ENCODE measurements at regions not wholly inside any gene's neighbourhood (a gene's known extent, or its start where the extent isn't known, plus 50 kb on each side); places are given as distances from the start of the nearest gene placed in this dataset.

DNA sequence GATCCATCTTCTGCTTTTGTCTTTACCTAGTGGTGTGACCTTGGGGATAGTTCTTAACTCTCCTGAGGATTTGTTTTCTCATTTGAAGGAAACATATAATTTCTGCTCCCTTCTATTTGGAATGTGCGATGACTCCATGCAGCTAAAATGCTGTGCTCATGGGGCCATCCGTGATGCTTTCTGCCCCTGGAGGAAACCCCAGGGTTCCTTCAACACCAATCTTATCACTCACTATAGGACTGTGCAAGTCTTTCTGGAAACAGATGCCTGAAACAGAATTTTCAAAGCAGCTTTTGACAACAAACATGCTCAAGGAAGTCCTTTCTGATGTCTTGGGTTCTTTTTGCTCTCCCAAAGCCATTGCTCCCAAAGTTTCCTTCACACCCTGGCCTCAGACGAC, 128.8 kb upstream of the GGTLC1 start:
- Histone ChIP-seq H3K36me3 (ENCODE audit: control insufficient read depth, insufficient read depth, low read length) (no peaks in the 10 kb centered on the region), H3K27me3 (ENCODE audit: control insufficient read depth, insufficient read depth, low read length) (no peaks in the 10 kb centered on the region), H3K4me3 (ENCODE audit: low read depth, low read length) (no peak overlapping the region)
- no peak for DNase-seq (ENCODE audit: low read depth)
- TF ChIP-seq, protein P1, sequence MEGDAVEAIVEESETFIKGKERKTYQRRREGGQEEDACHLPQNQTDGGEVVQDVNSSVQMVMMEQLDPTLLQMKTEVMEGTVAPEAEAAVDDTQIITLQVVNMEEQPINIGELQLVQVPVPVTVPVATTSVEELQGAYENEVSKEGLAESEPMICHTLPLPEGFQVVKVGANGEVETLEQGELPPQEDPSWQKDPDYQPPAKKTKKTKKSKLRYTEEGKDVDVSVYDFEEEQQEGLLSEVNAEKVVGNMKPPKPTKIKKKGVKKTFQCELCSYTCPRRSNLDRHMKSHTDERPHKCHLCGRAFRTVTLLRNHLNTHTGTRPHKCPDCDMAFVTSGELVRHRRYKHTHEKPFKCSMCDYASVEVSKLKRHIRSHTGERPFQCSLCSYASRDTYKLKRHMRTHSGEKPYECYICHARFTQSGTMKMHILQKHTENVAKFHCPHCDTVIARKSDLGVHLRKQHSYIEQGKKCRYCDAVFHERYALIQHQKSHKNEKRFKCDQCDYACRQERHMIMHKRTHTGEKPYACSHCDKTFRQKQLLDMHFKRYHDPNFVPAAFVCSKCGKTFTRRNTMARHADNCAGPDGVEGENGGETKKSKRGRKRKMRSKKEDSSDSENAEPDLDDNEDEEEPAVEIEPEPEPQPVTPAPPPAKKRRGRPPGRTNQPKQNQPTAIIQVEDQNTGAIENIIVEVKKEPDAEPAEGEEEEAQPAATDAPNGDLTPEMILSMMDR (IDR thresholded peaks at IDR 0.05; ENCODE audit: insufficient read depth, low read length, poor library complexity, severe bottlenecking): no peak

DNA sequence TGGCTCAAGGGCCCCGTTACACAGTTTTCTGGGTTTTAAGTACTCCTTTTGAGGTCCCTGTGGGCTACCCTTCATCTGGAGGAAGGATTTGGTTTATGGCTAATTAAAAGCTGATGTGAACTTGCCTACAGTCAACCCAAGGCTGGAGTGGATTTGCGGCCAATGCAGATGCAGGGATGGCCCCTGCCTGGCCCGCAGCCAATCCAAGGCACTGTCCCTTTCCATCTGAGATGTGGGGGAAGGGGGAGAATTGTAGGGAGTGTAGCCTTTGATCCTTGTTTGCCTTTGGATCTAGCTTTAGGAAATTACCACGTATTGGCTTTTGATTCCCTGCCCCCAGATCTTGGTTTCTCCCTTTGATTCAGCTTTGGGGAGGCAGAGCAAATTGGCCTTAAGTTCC, 128.0 kb upstream of the GGTLC1 start:
- DNase-seq (ENCODE audit: low read depth): no peak
- H3K4me3 ChIP-seq (ENCODE audit: low read depth, low read length): no peak overlapping the region
- H3K36me3 ChIP-seq (ENCODE audit: control insufficient read depth, insufficient read depth, low read length): no peaks in the 10 kb centered on the region
- TF ChIP-seq, protein P1 (IDR thresholded peaks at IDR 0.05; ENCODE audit: insufficient read depth, low read length, poor library complexity, severe bottlenecking): no peak
- H3K27me3 ChIP-seq (ENCODE audit: control insufficient read depth, insufficient read depth, low read length): no peaks in the 10 kb centered on the region

DNA sequence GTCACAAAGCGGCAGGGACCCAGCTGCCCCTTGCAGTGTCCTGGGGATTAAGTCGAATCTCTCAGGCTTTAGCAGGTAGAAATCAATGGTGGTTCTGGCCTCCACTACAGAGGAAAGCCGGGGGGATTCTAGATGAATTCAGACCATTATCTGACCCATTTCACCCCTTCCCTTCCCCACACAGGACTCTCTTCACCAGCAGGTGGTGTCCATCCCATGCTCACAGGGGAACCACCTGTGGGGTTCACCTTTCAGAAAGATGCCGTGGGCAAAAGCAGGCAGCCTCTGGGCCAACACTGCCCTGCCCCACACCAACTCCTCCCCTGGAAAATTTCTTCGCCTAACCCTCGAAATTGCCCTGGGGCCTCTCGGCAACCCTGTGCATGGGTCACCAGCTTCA, 123.8 kb upstream of the GGTLC1 start:
- H3K27me3 ChIP-seq (ENCODE audit: control insufficient read depth, insufficient read depth, low read length): no peaks in the 10 kb centered on the region
- H3K4me3 ChIP-seq (ENCODE audit: low read depth, low read length): no peak overlapping the region
- TF ChIP-seq, protein P1 (IDR thresholded peaks at IDR 0.05; ENCODE audit: insufficient read depth, low read length, poor library complexity, severe bottlenecking): no peak
- H3K36me3 ChIP-seq (ENCODE audit: control insufficient read depth, insufficient read depth, low read length): no peaks in the 10 kb centered on the region
- no peak for DNase-seq (ENCODE audit: low read depth)

DNA sequence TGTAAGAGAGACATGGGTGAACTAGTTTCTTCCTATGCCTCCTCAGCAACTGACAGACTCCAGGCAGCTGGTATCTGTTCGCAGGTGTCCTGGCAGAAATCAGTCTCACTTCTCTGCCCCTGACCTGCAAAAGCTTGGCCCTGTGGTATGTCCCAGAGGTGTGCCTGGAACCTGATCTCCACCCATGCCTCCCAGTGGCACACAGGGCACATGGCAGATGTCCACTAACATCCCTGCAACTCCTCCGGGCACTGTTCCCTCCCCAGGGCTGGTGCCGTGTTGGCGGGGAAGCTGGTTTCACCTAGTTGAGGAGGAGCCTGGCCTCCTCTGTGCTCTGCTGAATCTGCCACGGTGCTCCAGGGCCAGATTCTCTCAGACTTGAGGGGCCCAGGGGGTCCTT, 123.3 kb upstream of the GGTLC1 start:
- Histone ChIP-seq H3K27me3 (ENCODE audit: control insufficient read depth, insufficient read depth, low read length) (no peaks in the 10 kb centered on the region), H3K36me3 (ENCODE audit: control insufficient read depth, insufficient read depth, low read length) (no peaks in the 10 kb centered on the region), H3K4me3 (ENCODE audit: low read depth, low read length) (no peak overlapping the region)
- TF ChIP-seq, protein P1 (IDR thresholded peaks at IDR 0.05; ENCODE audit: insufficient read depth, low read length, poor library complexity, severe bottlenecking): no peak
- DNase-seq (ENCODE audit: low read depth): no peak

DNA sequence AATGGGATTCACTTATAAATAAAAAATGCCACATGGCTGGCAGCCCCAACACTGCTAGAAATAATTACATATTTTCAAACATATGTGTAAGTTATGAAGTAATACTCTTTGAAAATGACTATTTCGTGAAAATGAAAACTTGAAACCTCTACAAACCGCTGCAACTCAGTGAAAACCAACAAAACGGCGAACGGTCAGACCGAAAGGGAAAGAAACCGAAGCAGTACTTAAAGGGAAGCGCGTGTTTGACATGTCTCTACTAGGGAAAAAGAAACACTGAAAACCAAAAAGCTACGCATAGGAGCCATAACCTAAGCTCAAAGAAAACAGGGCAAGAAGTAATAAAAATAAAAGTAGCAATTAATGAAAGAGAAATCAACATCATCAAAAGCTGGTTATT, 121.0 kb upstream of the GGTLC1 start:
- TF ChIP-seq, protein P1 (IDR thresholded peaks at IDR 0.05; ENCODE audit: insufficient read depth, low read length, poor library complexity, severe bottlenecking): no peak
- no peak overlapping the region for H3K4me3 ChIP-seq (ENCODE audit: low read depth, low read length)
- no peaks in the 10 kb centered on the region for H3K36me3 ChIP-seq (ENCODE audit: control insufficient read depth, insufficient read depth, low read length)
- DNase-seq (ENCODE audit: low read depth): no peak
- H3K27me3 ChIP-seq (ENCODE audit: control insufficient read depth, insufficient read depth, low read length): no peaks in the 10 kb centered on the region

DNA sequence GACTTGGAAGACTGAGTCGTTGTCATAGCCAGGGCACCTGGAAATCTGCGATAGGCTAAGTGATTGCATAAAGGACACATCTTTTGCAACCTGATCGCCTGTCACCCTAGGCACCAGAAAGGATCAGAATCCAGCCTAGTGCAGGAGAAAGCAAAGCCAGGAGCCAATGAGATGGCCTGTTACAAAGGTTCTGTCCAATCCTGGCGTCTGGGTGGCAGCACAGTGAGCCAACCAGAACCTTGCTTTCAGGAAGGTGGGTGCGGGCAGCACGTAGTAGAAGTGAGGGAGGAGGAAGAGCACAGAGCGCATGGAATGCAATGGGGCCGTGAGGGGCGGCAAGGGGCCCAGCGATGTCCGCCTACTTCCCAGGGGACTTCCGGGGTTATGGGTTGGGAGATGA, 120.4 kb upstream of the GGTLC1 start:
- H3K27me3 ChIP-seq (ENCODE audit: control insufficient read depth, insufficient read depth, low read length): no peaks in the 10 kb centered on the region
- TF ChIP-seq, protein P1 (IDR thresholded peaks at IDR 0.05; ENCODE audit: insufficient read depth, low read length, poor library complexity, severe bottlenecking): no peak
- H3K36me3 ChIP-seq (ENCODE audit: control insufficient read depth, insufficient read depth, low read length): no peaks in the 10 kb centered on the region
- no peak for DNase-seq (ENCODE audit: low read depth)
- no peak overlapping the region for H3K4me3 ChIP-seq (ENCODE audit: low read depth, low read length)

All from kidney epithelial cell (primary cell).